NCI-H510A (cell line): ENCODE measurements at regions not wholly inside any gene's neighbourhood (a gene's known extent, or its start where the extent isn't known, plus 50 kb on each side); places are given as distances from the start of the nearest gene placed in this dataset.

Experiments used
- DNase-seq: peaks from one replicate; lab custom pipeline; 2025; lab: John Stamatoyannopoulos, UW

DNA sequence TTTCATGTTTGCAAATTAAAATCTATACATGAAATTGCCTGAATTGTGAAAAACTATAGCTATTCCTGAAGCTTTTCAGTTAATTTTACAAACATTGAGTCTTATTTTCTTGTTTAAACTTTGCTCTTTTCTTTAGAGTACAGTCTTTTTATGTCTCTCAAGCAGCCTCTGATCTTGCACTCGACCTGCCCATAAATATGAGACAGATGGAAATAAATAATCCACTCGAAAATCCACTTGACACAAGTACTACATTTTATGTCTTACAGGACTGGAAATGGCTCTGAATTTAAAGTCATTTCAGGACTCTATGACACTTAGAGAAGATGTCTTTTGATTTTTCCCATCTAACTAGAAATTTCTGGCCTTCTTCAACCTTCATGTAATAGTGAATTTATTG lies 283.8 kb downstream of the USP25 start:
- no peak for DNase-seq

- no peak for DNase-seq
Observed at GRCh38 chr21:16020878-16021277, 291.1 kb downstream of the USP25 start.

GRCh38 chr21:16022116-16022515 lies 292.3 kb downstream of the USP25 start:
- no peak for DNase-seq

GRCh38 chr21:16022921-16023320 lies 293.1 kb downstream of the USP25 start:
- no peak for DNase-seq

GRCh38 chr21:16028142-16028541 lies 298.4 kb downstream of the USP25 start:
- DNase-seq, result no peak

DNA sequence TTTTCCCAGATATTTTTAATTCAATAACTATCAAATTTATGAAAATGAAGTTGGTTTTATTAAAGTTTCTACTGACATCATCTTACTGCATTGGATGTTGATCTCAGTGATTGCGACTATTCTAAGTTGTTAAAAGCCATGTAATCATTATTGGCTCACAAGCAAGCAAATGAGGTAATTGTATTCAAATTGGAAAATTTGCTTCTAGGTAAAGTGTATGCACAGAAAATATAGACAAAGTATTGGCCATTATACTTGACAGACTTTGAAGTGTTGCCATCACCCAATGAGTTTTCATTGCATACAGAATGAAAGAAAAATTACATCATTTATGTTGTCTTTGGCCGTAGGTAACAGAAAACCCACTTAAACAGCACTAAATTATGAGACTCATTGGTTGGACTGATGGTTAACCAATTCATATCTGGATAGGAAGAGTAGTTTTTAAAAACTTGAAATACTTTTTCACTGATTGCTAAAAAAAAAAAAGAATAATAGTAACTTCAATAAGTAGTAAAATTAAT lies 299.2 kb downstream of the USP25 start:
- DNase-seq, result no peak

DNA sequence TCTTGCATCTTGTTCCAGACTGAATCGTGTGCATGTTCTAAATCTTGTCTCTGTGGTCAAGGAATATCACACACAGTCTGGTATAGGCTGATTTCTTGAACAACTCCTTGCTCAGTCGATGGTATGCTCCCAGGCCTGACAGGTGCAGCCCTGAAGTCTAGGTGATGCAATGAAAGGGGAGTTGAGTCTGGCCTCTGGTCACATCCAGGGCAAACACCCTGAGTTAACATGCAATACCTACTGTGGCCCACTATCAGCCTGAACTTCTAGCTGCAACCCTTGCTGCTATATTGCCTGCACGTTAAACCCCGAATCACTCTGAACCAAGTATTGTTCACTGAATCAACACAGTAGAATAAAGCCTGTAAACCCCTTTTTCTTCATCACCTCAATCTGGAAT lies 303.4 kb downstream of the USP25 start:
- DNase-seq, result no peak

- no peak for DNase-seq
Observed at GRCh38 chr21:16034446-16035190, 304.8 kb downstream of the USP25 start.

DNA sequence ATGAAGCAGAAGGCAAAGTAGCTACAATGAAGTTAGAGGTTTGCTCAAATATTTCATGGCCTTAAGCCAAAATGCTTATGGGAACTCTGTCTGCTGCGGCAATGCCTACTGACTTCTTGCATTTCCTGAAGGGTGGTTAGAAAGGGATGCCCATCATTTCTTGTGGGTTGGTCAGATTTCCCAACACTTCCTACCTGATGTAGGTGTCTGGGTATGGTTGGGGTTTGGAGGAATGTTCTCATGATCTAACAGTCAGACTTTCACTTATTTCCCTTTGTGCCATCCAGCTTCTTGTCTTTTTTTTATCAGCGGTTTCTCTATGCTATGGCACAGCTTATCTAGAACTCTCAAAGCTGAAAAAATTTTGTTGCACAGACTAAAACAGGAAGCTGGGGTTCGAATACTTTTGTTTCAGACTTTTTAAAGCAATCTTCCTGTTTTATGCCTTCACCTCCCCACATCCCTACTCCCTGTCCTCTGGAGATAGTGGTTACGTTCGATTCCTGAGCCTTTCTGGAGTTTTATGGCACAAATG lies 307.7 kb downstream of the USP25 start:
- DNase-seq, result no peak

- DNase-seq, result no peak
Observed at GRCh38 chr21:16040601-16041000, 310.8 kb downstream of the USP25 start.

GRCh38 chr21:16044676-16045075 lies 314.9 kb downstream of the USP25 start:
- DNase-seq, result no peak

GRCh38 chr21:16046656-16047330 lies 317.0 kb downstream of the USP25 start:
- no peak for DNase-seq

GRCh38 chr21:16047904-16048303 lies 318.1 kb downstream of the USP25 start:
- no peak for DNase-seq

DNA sequence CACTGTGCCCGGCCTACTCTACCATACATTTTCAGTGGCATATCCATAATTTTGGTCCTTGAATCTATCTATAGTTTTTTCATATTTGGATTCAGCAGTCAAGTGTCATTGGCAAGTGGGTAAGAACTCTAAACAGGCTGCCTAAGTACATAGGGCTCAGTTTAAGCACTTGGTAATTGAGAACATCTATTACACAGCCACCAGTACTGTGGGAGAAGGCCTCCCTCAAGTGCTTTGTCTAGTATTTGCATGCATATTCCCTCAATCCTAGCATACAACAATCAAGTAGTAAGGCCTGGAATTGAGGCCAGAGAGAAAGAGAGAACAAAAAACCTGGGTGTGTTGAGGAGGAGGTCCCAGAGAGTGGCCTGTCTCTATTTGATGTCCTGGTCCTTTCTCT lies 325.2 kb downstream of the USP25 start:
- DNase-seq, result no peak

DNA sequence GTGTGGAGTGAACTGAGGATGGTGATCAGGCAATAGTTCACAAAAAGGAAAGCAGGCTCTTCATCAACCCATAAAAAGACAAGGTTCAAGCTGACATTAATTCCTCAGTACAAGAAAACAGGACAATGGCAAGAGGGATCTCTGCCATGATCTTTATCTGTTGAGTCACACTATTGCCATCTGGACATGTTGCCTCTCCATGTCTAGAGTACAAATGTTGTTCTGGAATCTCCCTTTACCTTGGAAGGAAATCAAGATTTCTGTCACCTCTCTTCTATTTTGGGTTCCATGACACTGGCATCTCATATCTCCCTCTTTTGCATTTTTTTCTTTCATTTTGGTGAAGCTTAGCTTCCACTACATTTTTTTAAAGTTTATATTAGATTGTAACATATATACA lies 329.1 kb downstream of the USP25 start:
- no peak for DNase-seq

DNA sequence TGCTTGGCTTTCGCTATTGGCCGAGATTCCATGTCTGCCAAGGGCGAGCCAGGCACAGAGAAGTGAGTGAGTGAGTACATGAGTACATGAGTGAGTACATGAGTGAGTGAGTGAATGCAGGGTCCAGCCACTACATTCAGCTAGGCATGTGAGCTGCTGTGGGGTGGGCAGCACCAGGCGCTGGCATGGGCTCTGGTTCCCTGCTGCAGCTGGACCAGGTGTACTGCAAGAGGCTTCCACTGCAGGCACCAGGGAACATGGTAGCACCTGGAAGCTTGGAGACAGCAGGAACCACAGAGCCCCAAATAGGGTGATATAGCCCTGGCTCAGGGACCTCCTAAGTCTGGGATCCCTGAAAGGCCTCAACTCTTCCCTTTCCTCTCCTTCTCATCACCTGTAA lies 330.2 kb downstream of the USP25 start:
- DNase-seq, result no peak

DNA sequence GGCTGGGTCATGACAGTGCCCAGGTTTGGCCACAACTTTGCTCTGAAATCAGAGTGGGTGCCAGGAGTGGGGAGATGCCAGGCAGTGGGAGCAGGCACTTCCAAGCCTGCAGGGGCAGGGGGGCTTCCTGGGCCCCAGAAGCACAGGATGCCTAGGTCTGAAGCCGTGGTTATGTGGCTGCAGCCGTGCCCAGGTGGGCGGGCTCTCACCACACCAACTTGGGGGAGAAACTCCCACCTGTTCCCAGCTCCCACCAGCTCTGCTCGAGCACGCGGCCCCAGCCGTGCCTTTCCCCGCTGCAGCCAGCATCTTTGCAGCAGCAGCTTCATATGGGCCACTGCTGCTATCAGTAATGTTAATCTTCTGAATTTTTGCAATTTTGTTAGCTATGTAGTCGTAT lies 331.4 kb downstream of the USP25 start:
- DNase-seq, result no peak

GRCh38 chr21:16069178-16070112 lies 339.7 kb downstream of the USP25 start:
- no peak for DNase-seq

DNA sequence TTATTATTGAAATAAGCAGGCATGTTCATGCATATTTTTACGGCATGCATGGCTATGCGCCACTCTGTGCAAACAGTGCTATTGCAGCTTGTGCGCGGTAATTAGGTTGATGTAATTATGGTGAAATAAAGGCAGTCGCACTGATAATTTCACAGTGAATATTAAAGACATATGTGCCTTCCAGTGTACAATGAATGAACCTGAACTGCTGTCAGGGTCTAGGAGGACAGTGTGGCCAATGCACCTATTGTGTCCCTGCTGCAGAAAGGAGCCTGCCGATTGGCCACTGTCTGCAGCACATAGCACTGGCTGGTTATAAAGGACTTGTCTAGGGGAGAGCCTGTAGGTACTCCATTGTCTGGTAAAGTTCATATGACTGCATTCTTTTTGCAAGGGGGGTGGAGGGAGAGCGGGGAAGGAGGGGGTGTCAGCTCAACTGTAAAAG lies 340.4 kb downstream of the USP25 start:
- no peak for DNase-seq

- no peak for DNase-seq
Observed at GRCh38 chr21:16071092-16071491, 341.3 kb downstream of the USP25 start.

- DNase-seq, result no peak
Observed at GRCh38 chr21:16071761-16072160, 342.0 kb downstream of the USP25 start.

GRCh38 chr21:16072221-16072620 lies 342.4 kb downstream of the USP25 start:
- DNase-seq, result no peak
